ENCODE measurements at regions not wholly inside any gene's neighbourhood (a gene's known extent, or its start where the extent isn't known, plus 50 kb on each side); places are given as distances from the start of the nearest gene placed in this dataset.

- no peak overlapping the region for H3K27ac ChIP-seq
- no peak for TF ChIP-seq CTCF (conservative IDR thresholded peaks at IDR 0.05)
- no peak for TF ChIP-seq ZFX (IDR thresholded peaks at IDR 0.05)
These were observed 510.1 kb upstream of the CXADR start for GRCh38 chr21:17002594-17003257.

- H3K27ac ChIP-seq: no peak overlapping the region
- TF ChIP-seq CTCF (conservative IDR thresholded peaks at IDR 0.05) (no peak), ZFX (IDR thresholded peaks at IDR 0.05) (no peak)
These were observed 509.6 kb upstream of the CXADR start for GRCh38 chr21:17003258-17003615.

GRCh38 chr21:17003763-17004373, 509.0 kb upstream of the CXADR start:
- no peak overlapping the region for H3K27ac ChIP-seq

DNA sequence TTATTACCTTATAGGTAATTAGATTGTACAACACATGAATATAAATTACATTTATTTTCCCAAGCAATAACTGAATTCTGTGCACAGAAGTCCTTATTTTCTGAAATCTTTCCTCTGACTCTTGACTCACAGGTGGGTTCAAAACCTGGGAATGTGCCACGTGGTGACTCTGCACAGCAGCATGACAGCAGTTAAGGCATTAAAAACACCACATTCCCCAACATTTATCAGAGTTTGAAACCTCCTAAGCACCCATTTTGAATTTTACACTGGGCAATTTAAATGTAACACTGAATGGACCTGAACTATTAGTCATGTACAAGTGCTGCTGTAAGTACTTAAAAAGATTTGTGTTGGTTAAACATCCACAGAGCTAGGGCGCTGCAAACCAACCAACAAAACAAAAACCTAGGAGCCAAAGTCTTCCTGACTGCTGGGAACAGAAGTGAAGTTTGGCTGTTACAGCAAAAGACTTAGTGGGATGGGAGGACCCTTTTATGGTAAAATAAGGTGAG, 480.6 kb upstream of the CXADR start:
- no peak for TF ChIP-seq CTCF (conservative IDR thresholded peaks at IDR 0.05)
- no peak for TF ChIP-seq ZFX (IDR thresholded peaks at IDR 0.05)
- no peak overlapping the region for H3K27ac ChIP-seq

More at GRCh38 chr21:17003763-17004373, 509.0 kb upstream of the CXADR start:
- TF ChIP-seq ZFX (IDR thresholded peaks at IDR 0.05): no peak
- no peak for TF ChIP-seq CTCF (conservative IDR thresholded peaks at IDR 0.05)

GRCh38 chr21:17044696-17045095, 468.1 kb upstream of the CXADR start:
- no peak for TF ChIP-seq CTCF (conservative IDR thresholded peaks at IDR 0.05)
- no peak overlapping the region for H3K27ac ChIP-seq

DNA sequence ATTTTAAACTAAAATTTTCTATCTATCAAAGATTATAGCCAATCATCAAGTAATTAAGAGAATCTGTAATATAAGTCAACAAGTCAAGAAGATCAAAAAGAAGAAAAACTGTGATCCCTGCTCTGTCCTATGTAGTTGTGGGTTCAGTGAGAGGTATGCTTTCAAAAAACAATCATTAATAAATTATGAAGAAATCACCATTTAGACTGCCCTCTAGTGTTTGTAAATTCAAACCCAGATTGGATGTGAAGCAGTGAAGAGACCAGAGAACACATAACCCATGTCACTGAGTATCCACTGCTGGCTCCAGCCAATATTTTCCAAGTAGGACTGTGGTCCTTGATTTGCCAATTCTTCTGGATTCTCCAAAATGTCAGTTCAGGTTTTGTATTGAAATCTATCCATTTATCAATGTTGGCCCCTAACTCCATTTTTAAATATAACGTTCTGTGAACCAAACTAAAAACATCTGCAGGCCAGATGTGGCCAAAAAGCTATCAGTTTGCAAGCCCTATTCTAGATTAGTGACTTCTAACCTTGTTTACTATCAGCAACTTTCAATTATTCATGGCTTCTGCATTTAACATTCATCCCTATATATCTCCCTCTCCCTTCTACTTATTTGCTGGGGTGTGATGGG, 467.5 kb upstream of the CXADR start:
- TF ChIP-seq CTCF (conservative IDR thresholded peaks at IDR 0.05) (peak; percentile 71), ZFX (IDR thresholded peaks at IDR 0.05) (no peak)
- no peak overlapping the region for H3K27ac ChIP-seq

DNA sequence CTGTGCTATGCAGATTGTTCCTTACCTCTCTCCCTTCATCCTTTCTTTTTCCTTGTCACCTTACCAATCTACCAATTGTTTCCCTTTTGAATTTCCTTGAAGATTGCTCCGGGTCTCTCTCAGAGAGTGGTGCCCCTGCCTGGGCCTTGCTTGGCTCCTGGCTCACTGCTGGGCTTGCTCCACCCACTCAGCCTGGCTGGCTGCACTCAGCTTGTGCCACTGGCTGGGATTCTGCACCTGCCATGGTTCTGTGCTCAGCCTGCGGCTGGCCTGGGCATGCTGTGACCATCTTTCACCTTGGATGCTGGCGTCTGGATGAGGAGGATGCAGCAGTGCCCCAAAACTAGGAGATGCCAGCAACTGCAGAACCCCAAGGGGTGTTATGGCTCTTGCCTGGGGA, 463.9 kb upstream of the CXADR start:
- TF ChIP-seq ZFX (IDR thresholded peaks at IDR 0.05): no peak
- TF ChIP-seq CTCF (conservative IDR thresholded peaks at IDR 0.05): no peak

More for the DNA sequence above, 463.9 kb upstream of the CXADR start:
- H3K27ac ChIP-seq: no peak overlapping the region

Measured in C4-2B (cell line).